HG03064 (cell line): ENCODE measurements at regions not wholly inside any gene's neighbourhood (a gene's known extent, or its start where the extent isn't known, plus 50 kb on each side); places are given as distances from the start of the nearest gene placed in this dataset.
"Not testable (repeated sequence)": the region's sequence is repeated elsewhere in the genome, so short reads cannot be mapped to it uniquely, and the experiment has no call there.

Source experiments
- ATAC-seq: cut with Tn5 transposase; IDR thresholded peaks from one replicate; pipeline ENCODE4 v1.9.1; 2021; ENCODE audit warnings: low read depth; ENCODE audit not compliant: unreplicated experiment

GRCh38 chr1:4207183-4207582 is 307.1 kb upstream of the C1orf174 start:
- no peak for ATAC-seq

- ATAC-seq: no peak
Measured at GRCh38 chr1:4207842-4208692, 308.0 kb upstream of the C1orf174 start.

GRCh38 chr1:4210043-4210442 is 310.0 kb upstream of the C1orf174 start:
- ATAC-seq: no peak

GRCh38 chr1:4212796-4213195 is 312.7 kb upstream of the C1orf174 start:
- ATAC-seq: no peak

- ATAC-seq: no peak
Measured at GRCh38 chr1:4213366-4213973, 313.4 kb upstream of the C1orf174 start.

- ATAC-seq: no peak
Measured at GRCh38 chr1:4214826-4215225, 314.8 kb upstream of the C1orf174 start.

GRCh38 chr1:4215391-4215790 is 315.3 kb upstream of the C1orf174 start:
- ATAC-seq: no peak

GRCh38 chr1:4216231-4216630 is 316.2 kb upstream of the C1orf174 start:
- ATAC-seq: no peak

GRCh38 chr1:4218619-4219018 is 318.5 kb upstream of the C1orf174 start:
- no peak for ATAC-seq

- ATAC-seq: no peak
Measured at GRCh38 chr1:4219111-4219510, 319.0 kb upstream of the C1orf174 start.

- ATAC-seq: no peak
Measured at GRCh38 chr1:4219826-4220225, 319.8 kb upstream of the C1orf174 start.

GRCh38 chr1:4220362-4220761 is 320.3 kb upstream of the C1orf174 start:
- no peak for ATAC-seq

GRCh38 chr1:4221107-4221506 is 321.0 kb upstream of the C1orf174 start:
- no peak for ATAC-seq

- no peak for ATAC-seq
Measured at GRCh38 chr1:4224684-4225467, 324.8 kb upstream of the C1orf174 start.

- no peak for ATAC-seq
Measured at GRCh38 chr1:4227986-4228385, 327.9 kb upstream of the C1orf174 start.

GRCh38 chr1:4253935-4254334 is 353.9 kb upstream of the C1orf174 start:
- ATAC-seq: no peak

GRCh38 chr1:4256351-4256750 is 356.3 kb upstream of the C1orf174 start:
- no peak for ATAC-seq

GRCh38 chr1:4258146-4258777 is 358.2 kb upstream of the C1orf174 start:
- ATAC-seq: not testable (repeated sequence)

GRCh38 chr1:4261327-4261726 is 361.3 kb upstream of the C1orf174 start:
- ATAC-seq: no peak

GRCh38 chr1:4262665-4263064 is 362.6 kb upstream of the C1orf174 start:
- ATAC-seq: no peak

GRCh38 chr1:4263699-4264098 is 363.6 kb upstream of the C1orf174 start:
- ATAC-seq: no peak
